Type B pancreatic cell (in vitro differentiated cells): ENCODE measurements at regions not wholly inside any gene's neighbourhood (a gene's known extent, or its start where the extent isn't known, plus 50 kb on each side); places are given as distances from the start of the nearest gene placed in this dataset.

Source experiments
- DNase-seq: peaks from one replicate; pipeline ENCODE4 v3.0.0; 2021; ENCODE audit warnings: mixed read lengths; ENCODE audit not compliant: unreplicated experiment; ENCODE audit errors: extremely low spot score
- H3K27ac Mint-ChIP-seq: 2 replicates; pipeline ENCODE4 v1.8.0; 2021; ENCODE audit warnings: mild to moderate bottlenecking, mixed read lengths
- H3K27me3 Mint-ChIP-seq: 2 replicates; pipeline ENCODE4 v1.8.0; 2021; ENCODE audit warnings: mixed read lengths
- H3K36me3 Mint-ChIP-seq: 2 replicates; pipeline ENCODE4 v1.8.0; 2021; ENCODE audit warnings: mixed read lengths
- H3K4me1 Mint-ChIP-seq: one replicate; pipeline ENCODE4 v1.8.0; 2021; ENCODE audit warnings: mixed read lengths; ENCODE audit not compliant: unreplicated experiment
- H3K4me3 Mint-ChIP-seq: 2 replicates; pipeline ENCODE4 v1.8.0; 2021; ENCODE audit warnings: mild to moderate bottlenecking, mixed read lengths
- H3K9me3 Mint-ChIP-seq: 2 replicates; pipeline ENCODE4 v1.8.0; 2021; ENCODE audit warnings: mixed read lengths
- CTCF ChIP-seq: fragments of 200-600 bp; sonication (generic); conservative IDR thresholded peaks from 2 replicates; pipeline ENCODE4 v1.5.0; 2021; ENCODE audit warnings: antibody characterized with exemption, mild to moderate bottlenecking

GRCh38 chr5:56369361-56369811 lies 136.3 kb upstream of the ANKRD55 start:
- no peak for TF ChIP-seq CTCF
- Mint-ChIP-seq H3K27me3 (no peaks in the 10 kb centered on the region), H3K36me3 (no peaks in the 10 kb centered on the region), H3K4me3 (no peak overlapping the region), H3K27ac (no peak overlapping the region), H3K4me1 (peaks cover 7% of the 10 kb centered on the region), H3K9me3 (peaks cover 9% of the 10 kb centered on the region)
- DNase-seq = no peak

- Mint-ChIP-seq H3K9me3 (peaks cover 9% of the 10 kb centered on the region), H3K36me3 (peaks cover 7% of the 10 kb centered on the region), H3K27ac (no peak overlapping the region), H3K27me3 (no peaks in the 10 kb centered on the region), H3K4me1 (peaks cover 7% of the 10 kb centered on the region), H3K4me3 (no peak overlapping the region)
- no peak for DNase-seq
- TF ChIP-seq CTCF = no peak
These were observed 134.6 kb upstream of the ANKRD55 start for GRCh38 chr5:56367748-56368147.

- DNase-seq = no peak
- Mint-ChIP-seq H3K9me3 (peaks cover 9% of the 10 kb centered on the region), H3K27ac (no peak overlapping the region), H3K4me3 (no peak overlapping the region), H3K36me3 (peaks cover 9% of the 10 kb centered on the region), H3K27me3 (no peaks in the 10 kb centered on the region), H3K4me1 (peaks cover 7% of the 10 kb centered on the region)
- TF ChIP-seq CTCF = no peak
These were observed 133.9 kb upstream of the ANKRD55 start for GRCh38 chr5:56366986-56367385.

- TF ChIP-seq CTCF = no peak
- H3K9me3 Mint-ChIP-seq = peaks cover 5% of the 10 kb centered on the region
- no peak for DNase-seq
- peaks cover 31% of the 10 kb centered on the region for H3K4me1 Mint-ChIP-seq
- peaks cover 9% of the 10 kb centered on the region for H3K36me3 Mint-ChIP-seq
- no peak overlapping the region for H3K4me3 Mint-ChIP-seq
- H3K27me3 Mint-ChIP-seq = no peaks in the 10 kb centered on the region
- H3K27ac Mint-ChIP-seq = no peak overlapping the region
These were observed 128.3 kb upstream of the ANKRD55 start for GRCh38 chr5:56361398-56361797.

- DNase-seq = no peak
- Mint-ChIP-seq H3K27ac (no peak overlapping the region), H3K9me3 (peaks cover 4% of the 10 kb centered on the region), H3K27me3 (no peaks in the 10 kb centered on the region), H3K4me1 (peaks cover 37% of the 10 kb centered on the region), H3K36me3 (peaks cover 9% of the 10 kb centered on the region), H3K4me3 (no peak overlapping the region)
- TF ChIP-seq CTCF = no peak
These were observed 127.7 kb upstream of the ANKRD55 start for GRCh38 chr5:56360816-56361215.
